GM12878 (cell line): ENCODE measurements at regions not wholly inside any gene's neighbourhood (a gene's known extent, or its start where the extent isn't known, plus 50 kb on each side); places are given as distances from the start of the nearest gene placed in this dataset.

Source experiments
- ATAC-seq: fragments of 200-7000 bp; cut with Tn5 transposase; 3 replicates; pipeline ENCODE4 v1.9.1; 2020; ENCODE audit warnings: mild to moderate bottlenecking, moderate library complexity
- BruUV-seq: library from RNA; stranded (reverse); fragments of 400-500 nt; replicated peaks from 2 replicates; lab custom pipeline; 2021; lab: Mats Ljungman, UMichigan
- CTCF ChIA-PET: fragments of 300-600 bp; sonication (Branson Sonifier 250); formaldehyde crosslinking; extraction: SDS; loops from one replicate; lab custom pipeline; 2021; ENCODE audit warnings: inconsistent platforms; lab: Yijun Ruan, JAX
- POLR2A ChIA-PET: fragments of 350-600 bp; formaldehyde crosslinking; extraction: SDS; loops from one replicate; lab custom pipeline; 2021; ENCODE audit warnings: inconsistent platforms; lab: Charles Lee
- RAD21 ChIA-PET: fragments of 300-600 bp; sonication (Branson Sonifier 250); formaldehyde crosslinking; loops from one replicate; lab custom pipeline; 2023; ENCODE audit warnings: antibody characterized with exemption; ENCODE audit not compliant: unreplicated experiment; lab: Charles Lee
- SMC1A ChIA-PET: fragments of 300-600 bp; sonication (Branson Sonifier 250); formaldehyde crosslinking; loops from one replicate; lab custom pipeline; 2023; ENCODE audit not compliant: unreplicated experiment, uncharacterized antibody; lab: Charles Lee
- DNase-seq: peaks from one replicate; pipeline ENCODE4 v3.0.0-alpha.2; 2011; ENCODE audit warnings: low read depth, low spot score
- FAIRE-seq: peaks from 3 replicates; lab custom pipeline; 2011; peaks lifted over from hg19 to GRCh38; lab: Jason Lieb, UNC
- H2AFZ ChIP-seq: 2 replicates; pipeline ENCODE4 v1.6.0; 2011; ENCODE audit warnings: low read depth, low read length, control low read depth; ENCODE audit not compliant: control insufficient read depth
- H3K27ac ChIP-seq: 2 replicates; pipeline ENCODE4 v1.5.1; 2011; ENCODE audit warnings: control low read depth; ENCODE audit not compliant: control insufficient read depth, insufficient read depth
- H3K27me3 ChIP-seq, 2 experiments: replicated peaks in 1 of 2; 2 replicates each; pipeline versions ENCODE4 v1.6.0 to v1.6.1; 2011; ENCODE audit warnings: low read length in 1 of 2; ENCODE audit not compliant: control insufficient read depth in 2 of 2, insufficient read depth in 2 of 2
- H3K36me3 ChIP-seq, 2 experiments: 2 replicates each; pipeline ENCODE4 v1.5.1; 2011; ENCODE audit warnings: low read length in 1 of 2; ENCODE audit not compliant: control insufficient read depth in 2 of 2, insufficient read depth in 2 of 2
- H3K4me1 ChIP-seq: 2 replicates; pipeline ENCODE4 v1.6.1; 2011; ENCODE audit warnings: mild to moderate bottlenecking, low read length, moderate library complexity, mixed read lengths; ENCODE audit not compliant: control insufficient read depth, insufficient read depth
- H3K4me2 ChIP-seq: 2 replicates; pipeline ENCODE4 v1.6.0; 2011; ENCODE audit warnings: control low read depth; ENCODE audit not compliant: control insufficient read depth, insufficient read depth
- H3K4me3 ChIP-seq: fragments of 200-600 bp; sonication (generic); 2 replicates; pipeline ENCODE4 v1.5.1; 2016
- H3K79me2 ChIP-seq: 2 replicates; pipeline ENCODE4 v1.6.0; 2011; ENCODE audit warnings: low read length; ENCODE audit not compliant: control insufficient read depth, insufficient read depth
- H3K9ac ChIP-seq: 2 replicates; pipeline ENCODE4 v1.8.0; 2011; ENCODE audit warnings: low read length, control low read depth, mixed read lengths; ENCODE audit not compliant: control insufficient read depth, insufficient read depth
- H3K9me3 ChIP-seq: replicated peaks from 3 replicates; pipeline ENCODE4 v1.5.1; 2011; ENCODE audit warnings: mild to moderate bottlenecking, low read length; ENCODE audit not compliant: control insufficient read depth, insufficient read depth
- H4K20me1 ChIP-seq: 2 replicates; pipeline ENCODE4 v1.6.0; 2011; ENCODE audit not compliant: control insufficient read depth, insufficient read depth
- CEBPZ ChIP-seq: fragments of 150-350 bp; IDR thresholded peaks from 2 replicates; pipeline ENCODE4 v1.6.1; 2016; ENCODE audit warnings: low read depth, low read length
- CREB1 ChIP-seq: IDR thresholded peaks from 2 replicates; pipeline ENCODE4 v1.6.1; 2012; ENCODE audit warnings: low read depth, mild to moderate bottlenecking, inconsistent platforms
- FOS ChIP-seq: IDR thresholded peaks from 3 replicates; pipeline ENCODE4 v1.6.1; 2011; ENCODE audit warnings: borderline replicate concordance; ENCODE audit not compliant: insufficient read length; ENCODE audit errors: extremely low read depth
- HCFC1 ChIP-seq: fragments of 150-350 bp; IDR thresholded peaks from 2 replicates; pipeline ENCODE4 v1.6.1; 2014; ENCODE audit warnings: low read length
- MAX ChIP-seq: IDR thresholded peaks from 2 replicates; pipeline ENCODE4 v1.6.1; 2012; ENCODE audit warnings: low read depth, low read length, improper control_type of control experiment
- MYB ChIP-seq: fragments of 150-350 bp; IDR thresholded peaks from 2 replicates; pipeline ENCODE4 v1.6.1; 2014; ENCODE audit warnings: mild to moderate bottlenecking, low read depth, low read length, borderline replicate concordance
- RAD51 ChIP-seq: fragments of 450-650 bp; IDR thresholded peaks from 2 replicates; pipeline ENCODE4 v1.6.1; 2016; ENCODE audit warnings: moderate library complexity, mild to moderate bottlenecking, inconsistent platforms
- TCF12 ChIP-seq: IDR thresholded peaks from 2 replicates; pipeline ENCODE4 v1.6.1; 2011; ENCODE audit warnings: low read depth, mild to moderate bottlenecking, low read length
- ZBTB33 ChIP-seq: fragments of 450-650 bp; IDR thresholded peaks from 2 replicates; pipeline ENCODE4 v1.6.1; 2017; ENCODE audit warnings: mild to moderate bottlenecking
- WGBS: methylation state at CpG from one replicate; pipeline ENCODE4 v1.1.6; 2016; ENCODE audit warnings: low lambda C conversion rate; ENCODE audit not compliant: insufficient replicate concordance, insufficient coverage; ENCODE audit errors: missing lambda C conversion rate; 5-methylcytosine and 5-hydroxymethylcytosine counted together
- in situ Hi-C: fragments of 300-500 bp; cut with MboI; formaldehyde crosslinking; loops from 9 replicates; pipeline ENCODE4 v1.14.3; 2018; ENCODE audit warnings: mixed read lengths
- intact Hi-C: fragments of 100-400 bp; cut with micrococcal nuclease; formaldehyde crosslinking; loops from one replicate; pipeline ENCODE4 v1.14.2; 2022; ENCODE audit not compliant: unreplicated experiment

GRCh38 chr15:37359893-37360290, 259.5 kb upstream of the MEIS2 start:
- RAD21 ChIA-PET: no interaction called here
- no TSS peak for BruUV-seq
- CTCF ChIA-PET: no interaction called here

GRCh38 chr15:37360724-37361123, 260.4 kb upstream of the MEIS2 start:
- in situ Hi-C loops (no loop called here), intact Hi-C loops (no loop called here)
- POLR2A ChIA-PET: no interaction called here
- Histone ChIP-seq H3K27ac (no peak overlapping the region), H3K4me1 (no peaks in the 10 kb centered on the region), H2AFZ (no peak overlapping the region), H3K36me3 (no peaks in the 10 kb centered on the region), H3K4me3 (no peak overlapping the region), H3K9ac (no peak overlapping the region), H4K20me1 (no peaks in the 10 kb centered on the region), H3K9me3 (no peaks in the 10 kb centered on the region), H3K4me2 (no peak overlapping the region), H3K27me3 (no peaks in the 10 kb centered on the region)
- no TSS peak for BruUV-seq
- ATAC-seq: no peak
- RAD21 ChIA-PET: no interaction called here
- 0% methylated on average over 1 of the region's 1 CpG for WGBS
- DNase-seq: no peak
- SMC1A ChIA-PET: no interaction called here
- no peak for FAIRE-seq
- CTCF ChIA-PET: no interaction called here
- TF ChIP-seq RAD51 (peak; percentile 36; the same call in 1 of the 2 replicates), MAX (no peak), CEBPZ (no peak)
- TF ChIP-seq, all 136 proteins: peak for 1
- H3K79me2 ChIP-seq: no peaks in the 10 kb centered on the region

More at GRCh38 chr15:37359893-37360290, 259.5 kb upstream of the MEIS2 start:
- Histone ChIP-seq H3K36me3 (no peaks in the 10 kb centered on the region), H3K27ac (no peak overlapping the region), H3K9ac (no peak overlapping the region), H3K9me3 (no peaks in the 10 kb centered on the region), H3K4me2 (no peak overlapping the region), H4K20me1 (no peaks in the 10 kb centered on the region), H2AFZ (no peak overlapping the region)
- DNase-seq (no peak), FAIRE-seq (no peak)
- ChIA-PET SMC1A (interaction anchor here (1.2 kb wide), 1 partner anchor 8 kb away, joined by 3 read pairs; no protein-coding TSS in a partner anchor), POLR2A (no interaction called here)
- in situ Hi-C loops: no loop called here
- TF ChIP-seq ZBTB33: no peak
- TF ChIP-seq CREB1: no peak
- no peak for TF ChIP-seq HCFC1
- no peak for TF ChIP-seq MYB
- no peak for TF ChIP-seq FOS
- no peak for TF ChIP-seq TCF12
- TF ChIP-seq, all 136 proteins: peak for 0
- 53% methylated on average over 6 of the region's 6 CpGs for WGBS
- intact Hi-C loops: no loop called here
- no peaks in the 10 kb centered on the region for H3K27me3 ChIP-seq
- H3K79me2 ChIP-seq: no peaks in the 10 kb centered on the region
- H3K4me1 ChIP-seq: no peaks in the 10 kb centered on the region
- no peak overlapping the region for H3K4me3 ChIP-seq
- ATAC-seq: no peak
